HEK293 (cell line): ENCODE measurements at regions not wholly inside any gene's neighbourhood (a gene's known extent, or its start where the extent isn't known, plus 50 kb on each side); places are given as distances from the start of the nearest gene placed in this dataset.

Source experiments
- CTCF ChIA-PET: fragments of 350-600 bp; formaldehyde crosslinking; extraction: SDS; loops from one replicate; lab custom pipeline; 2021; ENCODE audit warnings: antibody characterized with exemption; lab: Yijun Ruan, JAX
- POLR2A ChIA-PET: fragments of 300-600 bp; formaldehyde crosslinking; extraction: SDS; loops from one replicate; lab custom pipeline; 2020; ENCODE audit warnings: antibody characterized with exemption, inconsistent platforms; lab: Yijun Ruan, JAX
- H3K27ac ChIP-seq: fragments of 200-500 bp; sonication (Bioruptor generic); 2 replicates; pipeline ENCODE4 v1.5.1; 2014; ENCODE audit warnings: low read depth, low read length, control low read depth, inconsistent platforms; ENCODE audit errors: extremely low read depth
- H3K36me3 ChIP-seq, 2 experiments: fragments of 200-500 bp in 1 of 2; sonication (Bioruptor generic) in 1 of 2; 1 replicate in 1 of 2; 2 replicates in 1 of 2; pipeline ENCODE4 v1.5.1; 2014 to 2017; ENCODE audit warnings: inconsistent platforms in 2 of 2, low read length in 2 of 2; ENCODE audit not compliant: control insufficient read depth in 2 of 2, insufficient read depth in 1 of 2
- H3K4me1 ChIP-seq: fragments of 200-500 bp; sonication (Bioruptor generic); 2 replicates; pipeline ENCODE4 v1.5.1; 2014; ENCODE audit warnings: mild to moderate bottlenecking, low read length, inconsistent platforms; ENCODE audit not compliant: control insufficient read depth, insufficient read depth
- H3K4me3 ChIP-seq: 2 replicates; pipeline ENCODE4 v1.5.1; 2011; ENCODE audit warnings: low read depth, mild to moderate bottlenecking, control low read depth, low read length, moderate library complexity
- H3K9me3 ChIP-seq: fragments of 200-500 bp; sonication (Bioruptor generic); 2 replicates; pipeline ENCODE4 v1.5.1; 2014; ENCODE audit warnings: low read depth, low read length, inconsistent platforms; ENCODE audit not compliant: control insufficient read depth, insufficient read depth
- BCL6B ChIP-seq: fragments of 450-650 bp; formaldehyde crosslinking; IDR thresholded peaks from 2 replicates; pipeline ENCODE4 v1.5.1; 2017; ENCODE audit warnings: missing biosample characterization, missing genetic modification characterization
- EGR2 ChIP-seq: fragments of 450-650 bp; formaldehyde crosslinking; IDR thresholded peaks from 2 replicates; pipeline ENCODE4 v1.5.1; 2016; ENCODE audit warnings: low read depth, missing biosample characterization, missing genetic modification characterization
- GFI1B ChIP-seq: fragments of 450-650 bp; formaldehyde crosslinking; IDR thresholded peaks from 2 replicates; pipeline ENCODE4 v1.5.1; 2016; ENCODE audit warnings: missing biosample characterization, missing genetic modification characterization
- GLIS1 ChIP-seq: fragments of 450-650 bp; formaldehyde crosslinking; IDR thresholded peaks from 2 replicates; pipeline ENCODE4 v1.5.1; 2016; ENCODE audit warnings: missing biosample characterization, missing genetic modification characterization
- HOXD13 ChIP-seq: sonication (generic); formaldehyde crosslinking; IDR thresholded peaks from 2 replicates; pipeline ENCODE4 v1.8.0; 2022; ENCODE audit warnings: missing genetic modification reagents, borderline replicate concordance
- KLF7 ChIP-seq: fragments of 450-650 bp; formaldehyde crosslinking; IDR thresholded peaks from 2 replicates; pipeline ENCODE4 v1.5.1; 2016; ENCODE audit warnings: missing biosample characterization, missing genetic modification characterization, borderline replicate concordance
- MEIS1 ChIP-seq: sonication (generic); formaldehyde crosslinking; IDR thresholded peaks from 2 replicates; pipeline ENCODE4 v1.8.1; 2022; ENCODE audit warnings: missing genetic modification reagents, mild to moderate bottlenecking, borderline replicate concordance
- PATZ1 ChIP-seq: fragments of 450-650 bp; formaldehyde crosslinking; IDR thresholded peaks from 2 replicates; pipeline ENCODE4 v1.5.1; 2016; ENCODE audit warnings: missing biosample characterization, missing genetic modification characterization
- SCRT1 ChIP-seq: fragments of 450-650 bp; formaldehyde crosslinking; IDR thresholded peaks from 2 replicates; pipeline ENCODE4 v1.5.1; 2016; ENCODE audit warnings: missing biosample characterization, missing genetic modification characterization, borderline replicate concordance
- YY2 ChIP-seq: fragments of 450-650 bp; formaldehyde crosslinking; IDR thresholded peaks from 2 replicates; pipeline ENCODE4 v1.5.1; 2016; ENCODE audit warnings: missing biosample characterization, missing genetic modification characterization
- ZBTB11 ChIP-seq: fragments of 450-650 bp; formaldehyde crosslinking; conservative IDR thresholded peaks from 2 replicates; pipeline ENCODE4 v1.5.1; 2016; ENCODE audit warnings: low read depth, missing biosample characterization, missing genetic modification characterization
- ZBTB21 ChIP-seq: fragments of 450-650 bp; formaldehyde crosslinking; IDR thresholded peaks from 2 replicates; pipeline ENCODE4 v1.5.1; 2017; ENCODE audit warnings: missing biosample characterization, missing genetic modification characterization
- ZBTB6 ChIP-seq: fragments of 450-650 bp; formaldehyde crosslinking; IDR thresholded peaks from 2 replicates; pipeline ENCODE4 v1.5.1; 2017; ENCODE audit warnings: missing biosample characterization, missing genetic modification characterization
- ZBTB7A ChIP-seq: fragments of 450-650 bp; formaldehyde crosslinking; IDR thresholded peaks from 2 replicates; pipeline ENCODE4 v1.5.1; 2016; ENCODE audit warnings: low read depth, missing biosample characterization, missing genetic modification characterization
- ZEB2 ChIP-seq: fragments of 450-650 bp; formaldehyde crosslinking; IDR thresholded peaks from 2 replicates; pipeline ENCODE4 v1.5.1; 2016; ENCODE audit warnings: missing biosample characterization, missing genetic modification characterization
- ZFHX2 ChIP-seq: fragments of 450-650 bp; formaldehyde crosslinking; conservative IDR thresholded peaks from 2 replicates; pipeline ENCODE4 v1.5.1; 2016; ENCODE audit warnings: missing biosample characterization, missing genetic modification characterization
- ZFP3 ChIP-seq: fragments of 450-650 bp; formaldehyde crosslinking; IDR thresholded peaks from 2 replicates; pipeline ENCODE4 v1.5.1; 2016; ENCODE audit warnings: low read depth, missing biosample characterization, missing genetic modification characterization
- ZNF174 ChIP-seq: fragments of 450-650 bp; formaldehyde crosslinking; IDR thresholded peaks from 2 replicates; pipeline ENCODE4 v1.5.0; 2017; ENCODE audit warnings: missing biosample characterization, mild to moderate bottlenecking, missing genetic modification characterization
- ZNF2 ChIP-seq: fragments of 450-650 bp; formaldehyde crosslinking; IDR thresholded peaks from 2 replicates; pipeline ENCODE4 v1.5.1; 2016; ENCODE audit warnings: missing biosample characterization, missing genetic modification characterization
- ZNF202 ChIP-seq: fragments of 450-650 bp; formaldehyde crosslinking; IDR thresholded peaks from 2 replicates; pipeline ENCODE4 v1.5.1; 2016; ENCODE audit warnings: missing biosample characterization, missing genetic modification characterization, borderline replicate concordance
- ZNF341 ChIP-seq: fragments of 450-650 bp; formaldehyde crosslinking; IDR thresholded peaks from 2 replicates; pipeline ENCODE4; 2016; ENCODE audit warnings: low read depth, missing biosample characterization, missing genetic modification characterization
- ZNF354C ChIP-seq: fragments of 450-650 bp; formaldehyde crosslinking; IDR thresholded peaks from 2 replicates; pipeline ENCODE4 v1.5.1; 2016; ENCODE audit warnings: missing biosample characterization, missing genetic modification characterization, low read depth, borderline replicate concordance
- ZNF423 ChIP-seq: fragments of 450-650 bp; formaldehyde crosslinking; IDR thresholded peaks from 2 replicates; pipeline ENCODE4 v1.5.1; 2016; ENCODE audit warnings: missing biosample characterization, missing genetic modification characterization
- ZNF426 ChIP-seq: fragments of 450-650 bp; formaldehyde crosslinking; IDR thresholded peaks from 2 replicates; pipeline ENCODE4 v1.5.1; 2017; ENCODE audit warnings: missing biosample characterization, missing genetic modification characterization, mild to moderate bottlenecking, inconsistent platforms, moderate library complexity
- ZNF48 ChIP-seq: fragments of 450-650 bp; formaldehyde crosslinking; IDR thresholded peaks from 2 replicates; pipeline ENCODE4 v1.5.1; 2016; ENCODE audit warnings: missing biosample characterization, missing genetic modification characterization
- ZNF549 ChIP-seq: fragments of 450-650 bp; IDR thresholded peaks from 2 replicates; pipeline ENCODE4 v1.5.1; 2018; ENCODE audit warnings: missing biosample characterization, missing genetic modification characterization, mild to moderate bottlenecking, inconsistent platforms, moderate library complexity
- ZNF610 ChIP-seq: fragments of 450-650 bp; formaldehyde crosslinking; IDR thresholded peaks from 2 replicates; pipeline ENCODE4 v1.5.1; 2016; ENCODE audit warnings: missing biosample characterization, missing genetic modification characterization, borderline replicate concordance
- ZNF677 ChIP-seq: fragments of 450-650 bp; IDR thresholded peaks from 2 replicates; pipeline ENCODE4 v1.5.0; 2018; ENCODE audit warnings: missing biosample characterization, mild to moderate bottlenecking, missing genetic modification characterization, moderate library complexity
- ZNF777 ChIP-seq: fragments of 450-650 bp; formaldehyde crosslinking; IDR thresholded peaks from 2 replicates; pipeline ENCODE4 v1.5.1; 2017; ENCODE audit warnings: missing biosample characterization, missing genetic modification characterization, borderline replicate concordance
- ZNF792 ChIP-seq: fragments of 450-650 bp; formaldehyde crosslinking; IDR thresholded peaks from 2 replicates; pipeline ENCODE4 v1.5.1; 2016; ENCODE audit warnings: missing biosample characterization, missing genetic modification characterization
- ZNF830 ChIP-seq: fragments of 450-650 bp; IDR thresholded peaks from 2 replicates; pipeline ENCODE4 v1.5.0; 2018; ENCODE audit warnings: missing biosample characterization, missing genetic modification characterization, low read depth, mild to moderate bottlenecking, moderate library complexity

GRCh38 chr4:183790661-183791060, 114.4 kb upstream of the STOX2 start:
- H3K4me1 ChIP-seq, result no peaks in the 10 kb centered on the region
- ChIA-PET CTCF (no interaction called here), POLR2A (no interaction called here)
- TF ChIP-seq ZNF677 (tag by site-specific recombination) (no peak), ZNF2 (no peak), ZNF426 (no peak), ZNF354C (tag by site-specific recombination) (no peak), SCRT1 (tag by site-specific recombination) (no peak), BCL6B (no peak), KLF7 (tag by site-specific recombination) (no peak), MEIS1 (CRISPR knock-in tag) (no peak), ZNF830 (tag by site-specific recombination) (no peak), ZNF777 (tag by site-specific recombination) (no peak), ZBTB6 (tag by site-specific recombination) (no peak), GFI1B (tag by site-specific recombination) (no peak), ZNF174 (no peak), ZNF48 (tag by site-specific recombination) (no peak), HOXD13 (no peak), ZNF792 (tag by site-specific recombination) (no peak), ZBTB11 (tag by site-specific recombination) (no peak), ZBTB7A (tag by site-specific recombination) (no peak)
- H3K4me3 ChIP-seq, result no peak overlapping the region
- H3K9me3 ChIP-seq, result no peaks in the 10 kb centered on the region
- no peaks in the 10 kb centered on the region for H3K36me3 ChIP-seq
- no peak overlapping the region for H3K27ac ChIP-seq

GRCh38 chr4:183797011-183797444, 108.1 kb upstream of the STOX2 start:
- Histone ChIP-seq H3K4me3 (peak overlapping the region; percentile 64), H3K9me3 (no peaks in the 10 kb centered on the region), H3K36me3 (no peaks in the 10 kb centered on the region), H3K4me1 (peaks cover 2% of the 10 kb centered on the region; the same call in 1 of the 2 replicates), H3K27ac (peak overlapping the region; percentile 52; the same call in 1 of the 2 replicates)
- ChIA-PET CTCF (no interaction called here), POLR2A (no interaction called here)
- peak; percentile 91; the same call in 1 of the 2 replicates for TF ChIP-seq ZNF610 (tag by site-specific recombination)
- peak; percentile 66 for TF ChIP-seq GLIS1
- no peak for TF ChIP-seq ZBTB21 (tag by site-specific recombination)
- TF ChIP-seq PATZ1 (tag by site-specific recombination), result peak; percentile 90
- no peak for TF ChIP-seq ZFP3
- peak; percentile 91 for TF ChIP-seq ZNF341 (tag by site-specific recombination)
- TF ChIP-seq ZNF549 (tag by site-specific recombination), result no peak
- peak; percentile 96 for TF ChIP-seq ZFHX2 (tag by site-specific recombination)
- peak; percentile 82 for TF ChIP-seq EGR2 (tag by site-specific recombination)
- TF ChIP-seq YY2 (tag by site-specific recombination), result no peak
- TF ChIP-seq ZNF423 (tag by site-specific recombination), result peak; percentile 96
- 0 out of 2 replicates have a peak, but pooled peaks have one; percentile 29 for TF ChIP-seq ZNF202
- peak; percentile 70 for TF ChIP-seq ZEB2
